Trophoblast cell (in vitro differentiated cells and primary cell): ENCODE measurements at regions not wholly inside any gene's neighbourhood (a gene's known extent, or its start where the extent isn't known, plus 50 kb on each side); places are given as distances from the start of the nearest gene placed in this dataset.

Experiments
- DNase-seq, 2 donors: peaks; one replicate each; pipeline ENCODE4 v3.0.0-alpha.2; 2016
- H2AFZ ChIP-seq: 2 replicates; pipeline ENCODE4 v1.6.1; 2013; ENCODE audit warnings: low read length, moderate library complexity, mild to moderate bottlenecking; ENCODE audit not compliant: insufficient read depth, poor library complexity
- H2AK5ac ChIP-seq: 2 replicates; pipeline ENCODE4 v1.6.1; 2013; ENCODE audit warnings: mild to moderate bottlenecking, low read length
- H2BK120ac ChIP-seq: 2 replicates; pipeline ENCODE4 v1.6.1; 2013; ENCODE audit warnings: low read length, mild to moderate bottlenecking, moderate library complexity; ENCODE audit not compliant: insufficient read depth, poor library complexity
- H2BK12ac ChIP-seq: 2 replicates; pipeline ENCODE4 v1.6.1; 2013; ENCODE audit warnings: mild to moderate bottlenecking, low read length, moderate library complexity
- H2BK5ac ChIP-seq: 2 replicates; pipeline ENCODE4 v1.6.1; 2013; ENCODE audit warnings: low read length, low read depth, moderate library complexity, mild to moderate bottlenecking; ENCODE audit not compliant: poor library complexity
- H3K14ac ChIP-seq: 2 replicates; pipeline ENCODE4 v1.6.1; 2013; ENCODE audit warnings: mild to moderate bottlenecking, low read length
- H3K18ac ChIP-seq: 2 replicates; pipeline ENCODE4 v1.6.1; 2013; ENCODE audit warnings: mild to moderate bottlenecking, low read length
- H3K23ac ChIP-seq: 2 replicates; pipeline ENCODE4 v1.6.1; 2013; ENCODE audit warnings: low read length
- H3K27ac ChIP-seq: 2 replicates; pipeline ENCODE4 v1.5.1; 2013; ENCODE audit warnings: low read depth, mild to moderate bottlenecking, inconsistent platforms, low read length, moderate library complexity
- H3K27me3 ChIP-seq: 2 replicates; pipeline ENCODE4 v1.6.1; 2013; ENCODE audit warnings: inconsistent platforms, mild to moderate bottlenecking, low read length, moderate library complexity; ENCODE audit not compliant: insufficient read depth
- H3K36me3 ChIP-seq, 2 experiments: 1 replicate in 1 of 2; 2 replicates in 1 of 2; pipeline ENCODE4 v1.6.1; 2013; ENCODE audit warnings: low read length in 2 of 2, mild to moderate bottlenecking in 2 of 2, moderate library complexity in 1 of 2; ENCODE audit not compliant: insufficient read depth in 2 of 2, control insufficient read depth in 1 of 2
- H3K4ac ChIP-seq: 2 replicates; pipeline ENCODE4 v1.6.1; 2013; ENCODE audit warnings: low read depth, mild to moderate bottlenecking, low read length, moderate library complexity
- H3K4me1 ChIP-seq, 2 experiments: 1 replicate in 1 of 2; 2 replicates in 1 of 2; pipeline ENCODE4 v1.6.1; 2013; ENCODE audit warnings: low read length in 2 of 2, mild to moderate bottlenecking in 2 of 2, moderate library complexity in 1 of 2; ENCODE audit not compliant: insufficient read depth in 2 of 2, control insufficient read depth in 1 of 2
- H3K4me2 ChIP-seq: 2 replicates; pipeline ENCODE4 v1.6.1; 2013; ENCODE audit warnings: inconsistent platforms, mild to moderate bottlenecking, low read length, moderate library complexity
- H3K4me3 ChIP-seq: 2 replicates; pipeline ENCODE4 v1.5.1; 2013; ENCODE audit warnings: mild to moderate bottlenecking, low read depth, low read length, inconsistent platforms
- H3K79me1 ChIP-seq: one replicate; pipeline ENCODE4 v1.6.1; 2013; ENCODE audit warnings: low read length
- H3K79me2 ChIP-seq: 2 replicates; pipeline ENCODE4 v1.6.1; 2013; ENCODE audit warnings: low read length, mild to moderate bottlenecking; ENCODE audit not compliant: control insufficient read depth, insufficient read depth, poor library complexity
- H3K9ac ChIP-seq: 2 replicates; pipeline ENCODE4 v1.6.1; 2013; ENCODE audit warnings: mild to moderate bottlenecking, low read length
- H3K9me3 ChIP-seq: 2 replicates; pipeline ENCODE4 v1.6.1; 2013; ENCODE audit warnings: low read depth, mild to moderate bottlenecking, control low read depth, inconsistent platforms, low read length; ENCODE audit not compliant: insufficient read depth
- H4K12ac ChIP-seq: 2 replicates; pipeline ENCODE4 v1.6.1; 2013; ENCODE audit warnings: low read depth, mild to moderate bottlenecking, low read length, moderate library complexity
- H4K8ac ChIP-seq: 2 replicates; pipeline ENCODE4 v1.6.1; 2013; ENCODE audit warnings: low read depth, mild to moderate bottlenecking, low read length, moderate library complexity
- H4K91ac ChIP-seq: one replicate; pipeline ENCODE4 v1.6.1; 2013; ENCODE audit warnings: low read depth, mild to moderate bottlenecking, low read length, moderate library complexity
- WGBS: extraction: QIAGEN DNeasy Blood & Tissue Kit; methylation state at CpG from one replicate; pipeline ENCODE4 v1.1.7; 2013; ENCODE audit warnings: missing lambda C conversion rate; ENCODE audit not compliant: insufficient read length, insufficient coverage; ENCODE audit errors: extremely low coverage; 5-methylcytosine and 5-hydroxymethylcytosine counted together

DNA sequence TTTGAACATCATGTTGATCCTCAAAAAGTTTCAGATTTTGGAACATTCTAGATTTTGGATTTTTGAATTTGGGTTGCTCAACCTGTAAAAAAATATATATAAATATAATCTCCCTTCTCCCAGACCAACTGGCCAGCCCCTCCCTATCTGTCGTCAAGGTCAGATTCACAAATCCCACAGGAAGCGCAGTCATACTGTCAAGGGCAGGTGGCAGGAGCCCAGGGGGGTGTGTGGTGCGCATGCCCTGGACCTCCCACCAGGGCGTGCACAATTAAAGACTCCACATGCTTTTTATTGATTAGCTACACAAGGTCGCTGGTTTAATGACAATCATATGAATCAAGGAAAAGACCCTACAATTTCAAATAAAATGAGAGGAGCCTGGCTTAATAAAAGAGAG lies 77.0 kb upstream of the EEPD1 start:
- H3K4me3 ChIP-seq, result no peak overlapping the region
- no peak overlapping the region for H2BK5ac ChIP-seq
- no peak overlapping the region for H3K9ac ChIP-seq
- DNase-seq, result no peak
- no CpG with 5 or more reads among the region's 5 CpGs for WGBS
- no peak overlapping the region for H4K91ac ChIP-seq
- no peaks in the 10 kb centered on the region for H3K79me2 ChIP-seq
- H3K4me1 ChIP-seq, result peaks cover 3 to 7% of the 10 kb centered on the region in 2 experiments
- H3K36me3 ChIP-seq, result no peaks in the 10 kb centered on the region
- H3K27me3 ChIP-seq, result no peaks in the 10 kb centered on the region
- H3K9me3 ChIP-seq, result no peaks in the 10 kb centered on the region
- H3K27ac ChIP-seq, result no peak overlapping the region
- no peak overlapping the region for H2AK5ac ChIP-seq
- H3K4me2 ChIP-seq, result no peak overlapping the region
- H4K8ac ChIP-seq, result no peak overlapping the region
- H2BK12ac ChIP-seq, result no peak overlapping the region
- H3K18ac ChIP-seq, result no peak overlapping the region
- no peak overlapping the region for H3K23ac ChIP-seq
- H3K79me1 ChIP-seq, result no peaks in the 10 kb centered on the region
- H4K12ac ChIP-seq, result no peak overlapping the region
- H3K14ac ChIP-seq, result no peak overlapping the region
- no peak overlapping the region for H3K4ac ChIP-seq
- no peak overlapping the region for H2BK120ac ChIP-seq
- no peak overlapping the region for H2AFZ ChIP-seq

DNA sequence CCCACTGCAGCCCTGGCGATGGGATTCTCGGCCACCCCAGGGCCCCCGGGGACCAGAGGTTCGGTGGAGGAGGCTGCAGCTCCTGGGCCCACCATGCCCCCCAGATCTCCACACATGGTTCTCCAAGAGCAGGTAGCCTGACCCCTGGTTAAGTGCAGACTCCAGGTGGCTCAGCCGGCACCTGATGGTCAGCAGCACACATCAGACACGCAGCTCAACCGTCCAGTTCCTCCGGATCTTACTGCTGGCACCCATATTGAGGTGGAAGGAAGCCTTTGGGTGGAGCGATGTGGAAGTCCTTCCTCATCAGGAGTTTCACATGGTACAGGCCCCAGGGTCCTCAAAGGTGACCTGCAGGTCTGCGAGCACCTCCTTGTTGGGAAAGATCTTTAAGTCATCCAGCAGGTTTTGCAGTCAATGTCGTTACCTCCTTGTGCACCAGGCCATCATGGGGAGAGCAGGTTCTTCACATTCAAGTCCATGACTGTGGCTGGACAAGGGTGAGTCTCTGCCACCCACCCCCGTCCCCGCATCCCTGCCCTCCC lies 74.2 kb upstream of the EEPD1 start:
- Histone ChIP-seq H3K36me3 (no peaks in the 10 kb centered on the region), H3K4ac (no peak overlapping the region), H2BK12ac (no peak overlapping the region), H2BK5ac (no peak overlapping the region), H3K14ac (no peak overlapping the region), H3K27ac (peak overlapping the region; percentile 37), H4K8ac (no peak overlapping the region), H3K9me3 (no peaks in the 10 kb centered on the region), H3K4me1 (peaks cover 3 to 7% of the 10 kb centered on the region in 2 experiments), H3K27me3 (no peaks in the 10 kb centered on the region), H3K4me2 (no peak overlapping the region), H3K23ac (no peak overlapping the region), H2AFZ (no peak overlapping the region), H3K18ac (no peak overlapping the region), H2AK5ac (no peak overlapping the region), H4K12ac (no peak overlapping the region), H3K4me3 (no peak overlapping the region), H3K79me1 (no peaks in the 10 kb centered on the region), H3K9ac (no peak overlapping the region), H4K91ac (peak overlapping the region; percentile 39), H2BK120ac (no peak overlapping the region), H3K79me2 (no peaks in the 10 kb centered on the region)
- WGBS, result no CpG with 5 or more reads among the region's 13 CpGs
- peak; percentile 73 to 90 for DNase-seq

DNA sequence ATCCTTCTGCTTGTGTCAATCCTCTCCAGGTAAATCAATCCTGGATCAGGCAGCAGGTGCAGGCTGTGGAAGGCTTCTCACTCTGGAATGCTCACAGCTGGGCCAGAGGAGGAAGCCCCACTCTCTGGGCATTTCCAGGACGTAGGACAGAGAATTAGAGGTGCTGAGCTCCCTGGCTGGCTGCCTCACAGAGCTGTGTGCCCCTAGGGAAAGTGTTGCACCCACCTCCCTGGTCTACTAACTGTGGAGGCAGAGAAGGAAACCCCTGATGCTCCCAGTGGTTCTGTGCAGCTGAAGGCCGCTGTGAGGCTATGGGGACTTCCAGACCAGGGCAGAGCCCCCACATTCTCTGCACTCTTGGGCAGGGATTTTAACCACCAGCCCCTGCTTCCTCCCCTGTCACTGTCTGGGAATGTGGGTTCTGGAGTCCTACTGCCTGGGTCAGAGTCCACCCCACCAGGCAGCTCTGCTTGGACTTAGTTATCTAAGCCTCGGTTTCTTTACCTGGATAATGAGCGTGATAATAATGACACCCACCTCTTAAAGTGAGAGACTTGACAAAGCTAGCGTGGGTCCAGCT lies 73.5 kb upstream of the EEPD1 start:
- Histone ChIP-seq H3K9ac (no peak overlapping the region), H3K23ac (no peak overlapping the region), H3K4me3 (no peak overlapping the region), H3K9me3 (no peaks in the 10 kb centered on the region), H4K8ac (peak overlapping the region; percentile 1), H3K18ac (no peak overlapping the region), H2AFZ (no peak overlapping the region), H3K14ac (peak overlapping the region; percentile 22), H4K91ac (peak overlapping the region; percentile 42), H2BK5ac (peak overlapping the region; percentile 4), H3K4me2 (no peak overlapping the region), H3K79me2 (no peaks in the 10 kb centered on the region), H3K4me1 (peaks cover 3 to 7% of the 10 kb centered on the region in 2 experiments), H3K4ac (no peak overlapping the region), H2AK5ac (no peak overlapping the region), H2BK120ac (peak overlapping the region; percentile 37), H3K79me1 (no peaks in the 10 kb centered on the region), H2BK12ac (no peak overlapping the region), H3K36me3 (no peaks in the 10 kb centered on the region), H4K12ac (no peak overlapping the region), H3K27ac (no peak overlapping the region), H3K27me3 (no peaks in the 10 kb centered on the region)
- no peak for DNase-seq
- WGBS, result no CpG with 5 or more reads among the region's 5 CpGs

DNA sequence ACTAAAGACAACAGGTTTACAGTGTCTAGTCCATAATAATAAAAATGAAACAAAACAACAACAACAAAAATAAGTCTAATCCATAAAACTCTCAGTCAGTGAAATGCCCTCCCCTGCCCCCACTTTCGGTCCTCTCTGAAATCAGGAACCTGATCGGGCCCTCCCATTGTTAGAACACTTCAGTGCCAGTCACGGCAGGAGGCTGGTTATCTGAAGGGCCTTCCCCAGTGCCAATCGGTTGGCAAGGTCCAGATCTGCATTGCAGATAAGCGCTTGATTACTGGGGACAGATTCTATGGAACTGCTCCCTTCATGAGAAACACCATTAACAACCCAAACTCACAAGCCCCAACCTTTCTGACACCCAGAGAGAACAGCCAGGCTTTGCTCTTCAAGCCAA lies 72.2 kb upstream of the EEPD1 start:
- no peak overlapping the region for H3K14ac ChIP-seq
- no peak overlapping the region for H4K12ac ChIP-seq
- peaks cover 5% of the 10 kb centered on the region for H3K79me1 ChIP-seq
- H4K8ac ChIP-seq, result no peak overlapping the region
- H2AK5ac ChIP-seq, result no peak overlapping the region
- no peak overlapping the region for H3K23ac ChIP-seq
- peaks cover 2% of the 10 kb centered on the region for H3K9me3 ChIP-seq
- H2BK12ac ChIP-seq, result no peak overlapping the region
- H3K36me3 ChIP-seq, result no peaks in the 10 kb centered on the region
- H3K4me1 ChIP-seq, result peaks cover 3 to 14% of the 10 kb centered on the region in 2 experiments
- H2AFZ ChIP-seq, result no peak overlapping the region
- no peak overlapping the region for H2BK120ac ChIP-seq
- H3K79me2 ChIP-seq, result no peaks in the 10 kb centered on the region
- H3K9ac ChIP-seq, result no peak overlapping the region
- WGBS, result no CpG with 5 or more reads among the region's 5 CpGs
- no peak overlapping the region for H3K27ac ChIP-seq
- no peaks in the 10 kb centered on the region for H3K27me3 ChIP-seq
- H4K91ac ChIP-seq, result no peak overlapping the region
- H3K4ac ChIP-seq, result no peak overlapping the region
- no peak overlapping the region for H3K18ac ChIP-seq
- no peak for DNase-seq
- H3K4me2 ChIP-seq, result no peak overlapping the region
- no peak overlapping the region for H2BK5ac ChIP-seq
- no peak overlapping the region for H3K4me3 ChIP-seq
